K562 (cell line): ENCODE measurements at regions not wholly inside any gene's neighbourhood (a gene's known extent, or its start where the extent isn't known, plus 50 kb on each side); places are given as distances from the start of the nearest gene placed in this dataset.

Experiments used
- ATAC-seq: fragments of 200-7000 bp; cut with Tn5 transposase; 3 replicates; pipeline ENCODE4 v1.9.1; 2020; ENCODE audit warnings: moderate library complexity
- BruUV-seq: library from RNA; stranded (reverse); fragments of 400-500 nt; replicated peaks from 2 replicates; lab custom pipeline; 2021; lab: Mats Ljungman, UMichigan
- CTCF ChIA-PET: fragments of 300-600 bp; formaldehyde crosslinking; extraction: SDS; loops from one replicate; lab custom pipeline; 2021; ENCODE audit warnings: low intra/inter-chr PET ratio; lab: Yijun Ruan, JAX
- POLR2A ChIA-PET: fragments of 300-600, 350-650 bp; sonication (Branson Sonifier 250); formaldehyde crosslinking; extraction: SDS; loops from one replicate; lab custom pipeline; 2021; ENCODE audit warnings: antibody characterized with exemption, inconsistent platforms; lab: Yijun Ruan, JAX
- DNase-seq, 4 experiments: peaks; one replicate each; pipeline versions ENCODE4 v3.0.0 to v3.0.0-alpha.2; 2011 to 2018; ENCODE audit warnings: low spot score in 3 of 4, mixed read lengths in 3 of 4; ENCODE audit errors: extremely low read depth in 1 of 4
- FAIRE-seq: peaks from 2 replicates; lab custom pipeline; 2011; peaks lifted over from hg19 to GRCh38; lab: Jason Lieb, UNC
- H2AFZ ChIP-seq: 2 replicates; pipeline ENCODE4 v1.6.0; 2011; ENCODE audit warnings: low read depth, low read length, control low read depth, inconsistent platforms
- H3K27ac ChIP-seq: fragments of 200-600 bp; 3 replicates; pipeline ENCODE4 v1.8.0; 2011; ENCODE audit warnings: low read depth, mild to moderate bottlenecking, control low read depth, inconsistent platforms, low read length, moderate library complexity, mixed read lengths; ENCODE audit errors: extremely low read depth
- H3K27me3 ChIP-seq, 2 experiments: fragments of 300-600 bp in 1 of 2; 2 replicates in 1 of 2; 3 replicates in 1 of 2; pipeline versions ENCODE4 v1.6.0 to v1.8.0; 2011; ENCODE audit warnings: inconsistent platforms in 2 of 2, low read length in 2 of 2, mild to moderate bottlenecking in 1 of 2, mixed read lengths in 1 of 2, moderate library complexity in 1 of 2; ENCODE audit not compliant: control insufficient read depth in 2 of 2, insufficient read depth in 2 of 2
- H3K36me3 ChIP-seq: fragments of 300-600 bp; 3 replicates; pipeline ENCODE4 v1.8.0; 2011; ENCODE audit warnings: mild to moderate bottlenecking, low read length, inconsistent platforms; ENCODE audit not compliant: control insufficient read depth, insufficient read depth
- H3K4me1 ChIP-seq, 2 experiments: fragments of 200-600 bp in 1 of 2; replicated peaks in 1 of 2; 2 replicates in 1 of 2; 3 replicates in 1 of 2; pipeline versions ENCODE4 v1.5.1 to v1.8.0; 2011; ENCODE audit warnings: inconsistent platforms in 2 of 2, low read length in 2 of 2, mild to moderate bottlenecking in 1 of 2, mixed read lengths in 1 of 2, moderate library complexity in 1 of 2; ENCODE audit not compliant: control insufficient read depth in 2 of 2, insufficient read depth in 2 of 2
- H3K4me2 ChIP-seq: 2 replicates; pipeline ENCODE4 v1.6.1; 2011; ENCODE audit warnings: low read length, control low read depth, inconsistent platforms, mixed read lengths; ENCODE audit not compliant: insufficient read depth
- H3K4me3 ChIP-seq: fragments of 200-600 bp; sonication (generic), shearing (Covaris generic); 2 replicates; pipeline ENCODE4 v1.5.1; 2016; ENCODE audit warnings: control low read depth, inconsistent platforms
- H3K79me2 ChIP-seq: fragments of 200-600 bp; 3 replicates; pipeline ENCODE4 v1.8.0; 2011; ENCODE audit warnings: low read length, inconsistent platforms; ENCODE audit not compliant: control insufficient read depth, insufficient read depth
- H3K9ac ChIP-seq, 2 experiments: 2 replicates each; pipeline versions ENCODE4 v1.6.0 to v1.6.1; 2011; ENCODE audit warnings: low read depth in 2 of 2, low read length in 2 of 2, control low read depth in 1 of 2, inconsistent platforms in 1 of 2, mild to moderate bottlenecking in 1 of 2, mixed read lengths in 1 of 2; ENCODE audit not compliant: insufficient read depth in 1 of 2
- H3K9me1 ChIP-seq: one replicate; pipeline ENCODE4 v1.6.0; 2011; ENCODE audit warnings: inconsistent platforms, mild to moderate bottlenecking, low read length, moderate library complexity; ENCODE audit not compliant: control insufficient read depth, insufficient read depth
- H3K9me3 ChIP-seq: replicated peaks from 2 replicates; pipeline ENCODE4 v1.5.1; 2011; ENCODE audit warnings: low read depth, low read length, inconsistent platforms; ENCODE audit not compliant: control insufficient read depth, insufficient read depth
- H4K20me1 ChIP-seq: replicated peaks from 2 replicates; pipeline ENCODE4 v1.6.1; 2011; ENCODE audit warnings: low read length, inconsistent platforms, mixed read lengths; ENCODE audit not compliant: control insufficient read depth, insufficient read depth
- CHCHD3 ChIP-seq: fragments of 250-450 bp; sonication (Bioruptor Pico); IDR thresholded peaks from 2 replicates; pipeline ENCODE4 v2.1.2; 2022; ENCODE audit warnings: mild to moderate bottlenecking
- IRF1 ChIP-seq: sonication (generic); formaldehyde crosslinking; IDR thresholded peaks from 2 replicates; pipeline ENCODE4 v1.8.0; 2022; ENCODE audit warnings: missing genetic modification reagents, mild to moderate bottlenecking, borderline replicate concordance
- MAX ChIP-seq: sonication (generic); formaldehyde crosslinking; IDR thresholded peaks from 2 replicates; pipeline ENCODE4 v1.9.0; 2022; ENCODE audit warnings: mild to moderate bottlenecking, missing genetic modification reagents
- MCM3 ChIP-seq: fragments of 450-650 bp; IDR thresholded peaks from 2 replicates; pipeline ENCODE4 v1.6.1; 2016
- NFXL1 ChIP-seq: fragments of 450-650 bp; formaldehyde crosslinking; IDR thresholded peaks from 2 replicates; pipeline ENCODE4 v1.4.0; 2021; ENCODE audit warnings: mild to moderate bottlenecking
- RBFOX2 ChIP-seq: fragments of 200-400 bp; formaldehyde crosslinking; IDR thresholded peaks from 2 replicates; pipeline ENCODE4 v1.6.1; 2017; ENCODE audit warnings: low read depth, mild to moderate bottlenecking, low read length, moderate library complexity
- XRCC4 ChIP-seq: IDR thresholded peaks from one replicate; pipeline ENCODE4 v1.6.1; 2011; ENCODE audit not compliant: insufficient read depth, insufficient read length; ENCODE audit errors: extremely low read depth
- YBX1 ChIP-seq: fragments of 450-650 bp; IDR thresholded peaks from 2 replicates; pipeline ENCODE4 v1.7.1; 2016; ENCODE audit warnings: mild to moderate bottlenecking
- WGBS: fragments of 100-300 bp; shearing (Covaris generic); methylation state at CpG from one replicate; pipeline ENCODE4 v1.1.6; 2016; ENCODE audit warnings: low coverage, mixed read lengths; ENCODE audit not compliant: insufficient coverage; ENCODE audit errors: missing lambda C conversion rate; 5-methylcytosine and 5-hydroxymethylcytosine counted together
- in situ Hi-C: fragments of 300-500 bp; cut with MboI; formaldehyde crosslinking; loops from 4 replicates; pipeline ENCODE4 v1.15.0; 2018; ENCODE audit warnings: inconsistent platforms, mixed read lengths
- intact Hi-C: fragments of 100-400 bp; cut with micrococcal nuclease; formaldehyde crosslinking; loops from 2 replicates; pipeline ENCODE4 v1.14.2; 2022

- no peak for TF ChIP-seq MAX (CRISPR knock-in tag)
- no peak for TF ChIP-seq MCM3
- TF ChIP-seq YBX1: no peak
- TF ChIP-seq RBFOX2: no peak
- TF ChIP-seq XRCC4: no peak
- TF ChIP-seq IRF1: no peak
Measured at GRCh38 chr4:3360777-3361176, 68.0 kb downstream of the RGS12 start (continued).

- H3K27me3 ChIP-seq: peaks cover 10 to 36% of the 10 kb centered on the region in 2 experiments; a peak in 3 of 5 replicates
- DNase-seq (no peak), ATAC-seq (no peak), FAIRE-seq (no peak)
- H3K4me3 ChIP-seq: no peak overlapping the region
- no peak overlapping the region for H2AFZ ChIP-seq
- H3K79me2 ChIP-seq: no peaks in the 10 kb centered on the region
- POLR2A ChIA-PET: no interaction called here
- H3K9me1 ChIP-seq: no peaks in the 10 kb centered on the region
- H3K4me2 ChIP-seq: no peak overlapping the region
- H4K20me1 ChIP-seq: peaks cover 5% of the 10 kb centered on the region; the same call in 1 of the 2 replicates
- H3K4me1 ChIP-seq: peaks cover 0 to 12% of the 10 kb centered on the region in 2 experiments; a peak in 3 of 5 replicates
- H3K27ac ChIP-seq: no peak overlapping the region
- intact Hi-C loops: no loop called here
- CTCF ChIA-PET: no interaction called here
- WGBS: 25% methylated on average over 11 of the region's 12 CpGs
- BruUV-seq: no TSS peak
- H3K36me3 ChIP-seq: no peaks in the 10 kb centered on the region
- no peaks in the 10 kb centered on the region for H3K9me3 ChIP-seq
- H3K9ac ChIP-seq: no peak overlapping the region
- no peak for TF ChIP-seq CHCHD3
- no peak for TF ChIP-seq NFXL1
- in situ Hi-C loops: no loop called here
Measured at GRCh38 chr4:3361406-3361805, 68.6 kb downstream of the RGS12 start.
